KMS-11 (cell line): ENCODE measurements at regions not wholly inside any gene's neighbourhood (a gene's known extent, or its start where the extent isn't known, plus 50 kb on each side); places are given as distances from the start of the nearest gene placed in this dataset.

Experiments used
- H2AFZ ChIP-seq: fragments of 200-600 bp; sonication (generic); 2 replicates; pipeline ENCODE4 v1.6.1; 2016; ENCODE audit warnings: antibody characterized with exemption, mixed run types, low read depth
- H3K27ac ChIP-seq: fragments of 200-600 bp; sonication (generic); 2 replicates; pipeline ENCODE4 v1.6.1; 2016; ENCODE audit warnings: mild to moderate bottlenecking, mixed run types
- H3K27me3 ChIP-seq: fragments of 200-600 bp; sonication (generic); 2 replicates; pipeline ENCODE4 v1.6.1; 2017; ENCODE audit warnings: mild to moderate bottlenecking, low read depth, mixed run types, moderate library complexity; ENCODE audit not compliant: insufficient read depth
- H3K36me3 ChIP-seq: fragments of 200-600 bp; sonication (generic); 2 replicates; pipeline ENCODE4 v1.6.1; 2017; ENCODE audit warnings: mild to moderate bottlenecking, mixed run types; ENCODE audit not compliant: insufficient read depth
- H3K4me1 ChIP-seq: fragments of 200-600 bp; sonication (generic); 2 replicates; pipeline ENCODE4 v1.6.1; 2016; ENCODE audit warnings: mild to moderate bottlenecking, low read depth, mixed run types; ENCODE audit not compliant: poor library complexity, severe bottlenecking
- H3K4me2 ChIP-seq: fragments of 200-600 bp; sonication (generic); 2 replicates; pipeline ENCODE4 v1.7.0; 2016; ENCODE audit warnings: mild to moderate bottlenecking, mixed run types
- H3K4me3 ChIP-seq: fragments of 200-600 bp; sonication (generic); IDR thresholded peaks from 2 replicates; pipeline ENCODE4 v1.6.1; 2017; ENCODE audit warnings: low read depth, low read length, mixed read lengths; ENCODE audit not compliant: insufficient read depth
- H3K79me2 ChIP-seq: fragments of 200-600 bp; sonication (generic); 2 replicates; pipeline ENCODE4 v1.6.1; 2016; ENCODE audit warnings: low read depth, mixed run types; ENCODE audit not compliant: insufficient read depth
- H3K9ac ChIP-seq: fragments of 200-600 bp; sonication (generic); 2 replicates; pipeline ENCODE4 v1.6.1; 2016; ENCODE audit warnings: mild to moderate bottlenecking, mixed run types
- H4K20me1 ChIP-seq: fragments of 200-600 bp; sonication (generic); 2 replicates; pipeline ENCODE4 v1.6.1; 2016; ENCODE audit warnings: mild to moderate bottlenecking, mixed run types; ENCODE audit not compliant: insufficient read depth
- CTCF ChIP-seq: fragments of 200-600 bp; sonication (generic); conservative IDR thresholded peaks from 2 replicates; pipeline ENCODE4 v1.6.1; 2017; ENCODE audit warnings: low read depth, mild to moderate bottlenecking, antibody characterized with exemption, low read length, moderate library complexity, mixed read lengths

GRCh38 chr1:164006621-164007020, 552.4 kb upstream of the PBX1 start:
- Histone ChIP-seq H3K27me3 (no peaks in the 10 kb centered on the region), H3K4me2 (no peak overlapping the region), H2AFZ (no peak overlapping the region), H3K4me1 (no peaks in the 10 kb centered on the region), H4K20me1 (no peaks in the 10 kb centered on the region), H3K36me3 (no peaks in the 10 kb centered on the region), H3K79me2 (no peaks in the 10 kb centered on the region), H3K9ac (no peak overlapping the region), H3K4me3 (no peak overlapping the region), H3K27ac (no peak overlapping the region)
- no peak for TF ChIP-seq CTCF

- Histone ChIP-seq H3K27me3 (no peaks in the 10 kb centered on the region), H3K4me1 (no peaks in the 10 kb centered on the region), H3K36me3 (no peaks in the 10 kb centered on the region), H3K9ac (no peak overlapping the region), H3K79me2 (no peaks in the 10 kb centered on the region), H4K20me1 (no peaks in the 10 kb centered on the region), H3K27ac (no peak overlapping the region), H3K4me2 (no peak overlapping the region), H3K4me3 (no peak overlapping the region), H2AFZ (no peak overlapping the region)
- TF ChIP-seq CTCF, result no peak
Observed at GRCh38 chr1:164017239-164017638, 541.7 kb upstream of the PBX1 start.

GRCh38 chr1:164020391-164020790, 538.6 kb upstream of the PBX1 start:
- Histone ChIP-seq H4K20me1 (no peaks in the 10 kb centered on the region), H3K4me2 (no peak overlapping the region), H3K9ac (no peak overlapping the region), H3K27ac (no peak overlapping the region), H3K79me2 (no peaks in the 10 kb centered on the region), H3K4me1 (no peaks in the 10 kb centered on the region), H3K4me3 (no peak overlapping the region), H2AFZ (no peak overlapping the region), H3K27me3 (no peaks in the 10 kb centered on the region), H3K36me3 (no peaks in the 10 kb centered on the region)
- TF ChIP-seq CTCF, result no peak

- Histone ChIP-seq H3K4me2 (no peak overlapping the region), H4K20me1 (no peaks in the 10 kb centered on the region), H3K27me3 (no peaks in the 10 kb centered on the region), H3K27ac (no peak overlapping the region), H3K9ac (no peak overlapping the region), H3K36me3 (no peaks in the 10 kb centered on the region), H3K79me2 (no peaks in the 10 kb centered on the region), H3K4me3 (no peak overlapping the region), H3K4me1 (no peaks in the 10 kb centered on the region), H2AFZ (no peak overlapping the region)
- TF ChIP-seq CTCF, result no peak
Observed at GRCh38 chr1:164021813-164022212, 537.2 kb upstream of the PBX1 start.

- TF ChIP-seq CTCF, result no peak
- Histone ChIP-seq H3K4me1 (no peaks in the 10 kb centered on the region), H2AFZ (no peak overlapping the region), H3K79me2 (no peaks in the 10 kb centered on the region), H3K27ac (no peak overlapping the region), H3K36me3 (no peaks in the 10 kb centered on the region), H3K4me2 (no peak overlapping the region), H3K9ac (no peak overlapping the region), H3K27me3 (no peaks in the 10 kb centered on the region), H3K4me3 (no peak overlapping the region), H4K20me1 (no peaks in the 10 kb centered on the region)
Observed at GRCh38 chr1:164033782-164034181, 525.2 kb upstream of the PBX1 start.
